Omental fat pad (tissue), 3 donors: ENCODE measurements at regions not wholly inside any gene's neighbourhood (a gene's known extent, or its start where the extent isn't known, plus 50 kb on each side); places are given as distances from the start of the nearest gene placed in this dataset.

Experiments used
- ATAC-seq: fragments of 150-250 bp; one replicate; pipeline ENCODE4 v1.9.1; 2016; ENCODE audit warnings: mild to moderate bottlenecking, moderate library complexity; ENCODE audit not compliant: low FRiP score
- DNase-seq: peaks from one replicate; pipeline ENCODE4 v3.0.0-alpha.2; 2019; ENCODE audit warnings: low spot score
- CTCF ChIP-seq, 3 donors: fragments of 450-650 bp; IDR thresholded peaks; one replicate each; pipeline ENCODE4 v1.5.1; 2016 to 2017; ENCODE audit warnings: antibody characterized with exemption in 3 of 3, mild to moderate bottlenecking in 3 of 3, moderate library complexity in 2 of 3

- DNase-seq, result no peak
- TF ChIP-seq CTCF (IDR thresholded peaks at IDR 0.05), result no peak
- no peak for ATAC-seq
Observed at GRCh38 chr14:55734731-55735130, 154.7 kb downstream of the KTN1 start.

- DNase-seq (no peak), ATAC-seq (no peak)
- no peak for TF ChIP-seq CTCF (IDR thresholded peaks at IDR 0.05)
Observed at GRCh38 chr14:55739967-55740648, 160.1 kb downstream of the KTN1 start.

- ATAC-seq (no peak), DNase-seq (no peak)
- TF ChIP-seq CTCF (IDR thresholded peaks at IDR 0.05), result no peak
Observed at GRCh38 chr14:55740649-55740989, 160.6 kb downstream of the KTN1 start.

- no peak for ATAC-seq
- TF ChIP-seq CTCF (IDR thresholded peaks at IDR 0.05), result no peak
Observed at GRCh38 chr14:55741240-55741639, 161.2 kb downstream of the KTN1 start.

GRCh38 chr14:55743551-55743950, 163.5 kb downstream of the KTN1 start:
- DNase-seq, result no peak
- TF ChIP-seq CTCF (IDR thresholded peaks at IDR 0.05), result no peak
- ATAC-seq, result no peak

More at GRCh38 chr14:55741240-55741639, 161.2 kb downstream of the KTN1 start:
- no peak for DNase-seq

- no peak for TF ChIP-seq CTCF (IDR thresholded peaks at IDR 0.05)
- ATAC-seq, result no peak
- DNase-seq, result no peak
Observed at GRCh38 chr14:55744321-55744720, 164.3 kb downstream of the KTN1 start.

GRCh38 chr14:55745906-55746305, 165.9 kb downstream of the KTN1 start:
- no peak for ATAC-seq
- TF ChIP-seq CTCF (IDR thresholded peaks at IDR 0.05), result no peak
- DNase-seq, result no peak
